ENCODE measurements at regions not wholly inside any gene's neighbourhood (a gene's known extent, or its start where the extent isn't known, plus 50 kb on each side); places are given as distances from the start of the nearest gene placed in this dataset.

DNA sequence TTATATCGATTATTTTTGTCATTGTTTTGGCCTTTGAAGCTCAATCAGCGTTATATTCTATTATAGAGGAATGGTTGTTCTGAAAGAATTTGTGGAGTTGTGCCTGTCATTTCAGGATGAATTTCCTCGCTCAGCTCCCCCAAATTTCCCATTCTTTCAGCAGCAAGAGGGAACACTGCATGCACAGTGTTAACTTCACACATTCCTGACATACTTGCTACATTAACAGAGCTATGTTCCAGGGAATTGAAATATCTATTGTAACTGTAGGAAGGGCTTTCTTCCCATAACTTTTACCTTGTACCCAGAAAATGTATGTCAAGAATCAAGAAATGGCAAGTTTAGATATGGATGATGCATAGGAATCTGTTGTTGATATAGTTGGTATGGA, 379.0 kb downstream of the LRIG3 start:
- no peak overlapping the region for H2AFZ ChIP-seq (ENCODE audit: low read depth, low read length)
- no peak for ATAC-seq (ENCODE audit: insufficient read depth, low read depth)

DNA sequence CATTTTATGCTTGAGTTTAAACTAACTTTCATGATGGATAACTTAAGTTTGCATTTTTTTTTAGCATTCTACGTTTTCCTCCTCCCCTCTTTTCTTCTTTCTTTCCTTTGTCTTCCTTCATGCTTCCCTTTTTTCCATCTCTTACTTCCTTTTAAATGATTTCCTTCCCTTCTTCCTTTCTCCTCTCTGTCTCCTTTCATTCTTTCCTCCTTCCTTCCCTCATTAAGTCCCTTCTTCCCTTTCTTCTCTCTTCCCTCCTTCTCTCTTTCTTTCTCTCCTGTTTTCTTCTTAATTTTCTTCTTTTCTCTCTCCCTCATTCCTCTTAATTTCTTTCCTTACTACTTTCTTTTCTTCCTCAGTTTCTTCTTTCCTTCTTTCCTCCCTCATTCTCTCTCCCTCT, 376.0 kb downstream of the LRIG3 start:
- no peak overlapping the region for H3K4me2 ChIP-seq (ENCODE audit: insufficient read depth, low read length)
- no peak overlapping the region for H3K9ac ChIP-seq (ENCODE audit: low read depth, low read length)
- no peak overlapping the region for H3K27ac ChIP-seq (ENCODE audit: low read length)
- H3K4me1 ChIP-seq (ENCODE audit: insufficient read depth, low read length): peaks cover 4% of the 10 kb centered on the region; the same call in 1 of the 2 replicates
- no peaks in the 10 kb centered on the region for H4K20me1 ChIP-seq (ENCODE audit: insufficient read depth, low read length)
- H3K4me3 ChIP-seq (ENCODE audit: low read depth in 1 of 2, low read length in 2 of 2): no peak overlapping the region
- TF ChIP-seq, protein P1, sequence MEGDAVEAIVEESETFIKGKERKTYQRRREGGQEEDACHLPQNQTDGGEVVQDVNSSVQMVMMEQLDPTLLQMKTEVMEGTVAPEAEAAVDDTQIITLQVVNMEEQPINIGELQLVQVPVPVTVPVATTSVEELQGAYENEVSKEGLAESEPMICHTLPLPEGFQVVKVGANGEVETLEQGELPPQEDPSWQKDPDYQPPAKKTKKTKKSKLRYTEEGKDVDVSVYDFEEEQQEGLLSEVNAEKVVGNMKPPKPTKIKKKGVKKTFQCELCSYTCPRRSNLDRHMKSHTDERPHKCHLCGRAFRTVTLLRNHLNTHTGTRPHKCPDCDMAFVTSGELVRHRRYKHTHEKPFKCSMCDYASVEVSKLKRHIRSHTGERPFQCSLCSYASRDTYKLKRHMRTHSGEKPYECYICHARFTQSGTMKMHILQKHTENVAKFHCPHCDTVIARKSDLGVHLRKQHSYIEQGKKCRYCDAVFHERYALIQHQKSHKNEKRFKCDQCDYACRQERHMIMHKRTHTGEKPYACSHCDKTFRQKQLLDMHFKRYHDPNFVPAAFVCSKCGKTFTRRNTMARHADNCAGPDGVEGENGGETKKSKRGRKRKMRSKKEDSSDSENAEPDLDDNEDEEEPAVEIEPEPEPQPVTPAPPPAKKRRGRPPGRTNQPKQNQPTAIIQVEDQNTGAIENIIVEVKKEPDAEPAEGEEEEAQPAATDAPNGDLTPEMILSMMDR (IDR thresholded peaks at IDR 0.05; ENCODE audit: borderline replicate concordance, extremely low read depth, low read length, poor library complexity, severe bottlenecking): no peak
- no peaks in the 10 kb centered on the region for H3K36me3 ChIP-seq (ENCODE audit: insufficient read depth, low read length)
- H3K79me2 ChIP-seq (ENCODE audit: insufficient read depth, low read length): no peaks in the 10 kb centered on the region
- no peaks in the 10 kb centered on the region for H3K9me3 ChIP-seq (ENCODE audit: insufficient read depth, low read length, severe bottlenecking)
- H3K27me3 ChIP-seq (ENCODE audit: insufficient read depth, low read length, poor library complexity): no peaks in the 10 kb centered on the region
- ATAC-seq (ENCODE audit: insufficient read depth, low read depth) (no peak), DNase-seq (no peak)
- H2AFZ ChIP-seq (ENCODE audit: low read depth, low read length): no peak overlapping the region

More for the DNA sequence above, 379.0 kb downstream of the LRIG3 start:
- TF ChIP-seq, protein P1 (IDR thresholded peaks at IDR 0.05; ENCODE audit: borderline replicate concordance, extremely low read depth, low read length, poor library complexity, severe bottlenecking): no peak
- no peak for TF ChIP-seq EZH2 (IDR thresholded peaks at IDR 0.05; ENCODE audit: borderline replicate concordance, low read depth, low read length, severe bottlenecking)
- no peak for DNase-seq
- H3K4me3 ChIP-seq (ENCODE audit: low read depth in 1 of 2, low read length in 2 of 2): no peak overlapping the region
- no peaks in the 10 kb centered on the region for H3K9me3 ChIP-seq (ENCODE audit: insufficient read depth, low read length, severe bottlenecking)
- H3K9ac ChIP-seq (ENCODE audit: low read depth, low read length): no peak overlapping the region
- no peaks in the 10 kb centered on the region for H3K27me3 ChIP-seq (ENCODE audit: insufficient read depth, low read length, poor library complexity)
- H3K4me1 ChIP-seq (ENCODE audit: insufficient read depth, low read length): peaks cover 4% of the 10 kb centered on the region; the same call in 1 of the 2 replicates
- H3K36me3 ChIP-seq (ENCODE audit: insufficient read depth, low read length): no peaks in the 10 kb centered on the region
- no peaks in the 10 kb centered on the region for H4K20me1 ChIP-seq (ENCODE audit: insufficient read depth, low read length)
- H3K27ac ChIP-seq (ENCODE audit: low read length): no peak overlapping the region
- H3K79me2 ChIP-seq (ENCODE audit: insufficient read depth, low read length): no peaks in the 10 kb centered on the region
- no peak overlapping the region for H3K4me2 ChIP-seq (ENCODE audit: insufficient read depth, low read length)

DNA sequence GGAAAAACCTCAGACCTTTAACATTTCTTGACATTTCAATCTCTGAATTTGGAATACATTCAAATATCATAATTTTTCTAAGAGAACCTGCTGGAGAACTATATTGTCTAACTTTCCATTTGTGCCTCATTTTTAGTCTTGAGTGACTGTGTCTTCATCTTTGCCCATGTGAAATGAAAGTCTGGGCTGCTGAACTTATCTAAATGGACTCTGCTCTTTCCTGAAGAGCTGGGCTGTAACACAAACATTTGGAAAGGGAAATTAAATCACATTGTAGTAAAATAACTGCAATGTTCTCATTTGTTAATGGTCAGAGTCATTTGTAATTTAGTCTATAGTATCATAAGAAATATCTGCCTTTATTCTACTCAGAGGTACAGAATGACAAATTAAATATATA, 373.1 kb downstream of the LRIG3 start:
- H3K4me2 ChIP-seq (ENCODE audit: insufficient read depth, low read length): no peak overlapping the region
- ATAC-seq (ENCODE audit: insufficient read depth, low read depth) (no peak), DNase-seq (no peak)
- no peaks in the 10 kb centered on the region for H3K27me3 ChIP-seq (ENCODE audit: insufficient read depth, low read length, poor library complexity)
- no peaks in the 10 kb centered on the region for H3K36me3 ChIP-seq (ENCODE audit: insufficient read depth, low read length)
- H3K4me3 ChIP-seq (ENCODE audit: low read depth in 1 of 2, low read length in 2 of 2): no peak overlapping the region
- no peak for TF ChIP-seq EZH2 (IDR thresholded peaks at IDR 0.05; ENCODE audit: borderline replicate concordance, low read depth, low read length, severe bottlenecking)
- TF ChIP-seq, protein P1 (IDR thresholded peaks at IDR 0.05; ENCODE audit: borderline replicate concordance, extremely low read depth, low read length, poor library complexity, severe bottlenecking): no peak
- H2AFZ ChIP-seq (ENCODE audit: low read depth, low read length): no peak overlapping the region
- no peaks in the 10 kb centered on the region for H3K4me1 ChIP-seq (ENCODE audit: insufficient read depth, low read length)
- no peaks in the 10 kb centered on the region for H3K79me2 ChIP-seq (ENCODE audit: insufficient read depth, low read length)
- no peak overlapping the region for H3K9ac ChIP-seq (ENCODE audit: low read depth, low read length)
- H3K9me3 ChIP-seq (ENCODE audit: insufficient read depth, low read length, severe bottlenecking): no peaks in the 10 kb centered on the region
- no peak overlapping the region for H3K27ac ChIP-seq (ENCODE audit: low read length)
- no peaks in the 10 kb centered on the region for H4K20me1 ChIP-seq (ENCODE audit: insufficient read depth, low read length)

DNA sequence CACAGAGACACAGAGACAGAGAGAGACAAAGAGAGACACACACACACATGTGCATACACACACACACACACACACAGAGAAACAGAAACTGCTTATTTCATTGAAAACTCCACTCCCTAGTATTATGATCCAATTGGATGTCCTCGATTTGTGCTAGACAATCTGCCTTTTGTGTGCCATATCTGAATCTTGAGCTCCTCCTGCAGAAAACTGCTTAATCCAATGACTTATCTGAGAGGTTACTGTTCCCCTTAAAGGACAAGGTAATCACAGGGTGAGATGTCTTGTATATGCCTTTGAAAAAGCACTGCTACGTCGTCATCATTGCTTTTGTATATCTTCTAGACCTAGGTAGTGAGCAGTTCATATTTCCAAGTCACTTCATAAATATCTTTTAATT, 371.5 kb downstream of the LRIG3 start:
- no peak overlapping the region for H2AFZ ChIP-seq (ENCODE audit: low read depth, low read length)
- DNase-seq (no peak), ATAC-seq (ENCODE audit: insufficient read depth, low read depth) (no peak)
- no peak overlapping the region for H3K9ac ChIP-seq (ENCODE audit: low read depth, low read length)
- H3K4me2 ChIP-seq (ENCODE audit: insufficient read depth, low read length): no peak overlapping the region
- no peaks in the 10 kb centered on the region for H3K4me1 ChIP-seq (ENCODE audit: insufficient read depth, low read length)
- no peaks in the 10 kb centered on the region for H3K27me3 ChIP-seq (ENCODE audit: insufficient read depth, low read length, poor library complexity)
- no peak for TF ChIP-seq EZH2 (IDR thresholded peaks at IDR 0.05; ENCODE audit: borderline replicate concordance, low read depth, low read length, severe bottlenecking)
- TF ChIP-seq, protein P1 (IDR thresholded peaks at IDR 0.05; ENCODE audit: borderline replicate concordance, extremely low read depth, low read length, poor library complexity, severe bottlenecking): no peak
- H3K79me2 ChIP-seq (ENCODE audit: insufficient read depth, low read length): no peaks in the 10 kb centered on the region
- no peaks in the 10 kb centered on the region for H3K36me3 ChIP-seq (ENCODE audit: insufficient read depth, low read length)
- H3K9me3 ChIP-seq (ENCODE audit: insufficient read depth, low read length, severe bottlenecking): no peaks in the 10 kb centered on the region
- H4K20me1 ChIP-seq (ENCODE audit: insufficient read depth, low read length): no peaks in the 10 kb centered on the region
- no peak overlapping the region for H3K27ac ChIP-seq (ENCODE audit: low read length)
- H3K4me3 ChIP-seq (ENCODE audit: low read depth in 1 of 2, low read length in 2 of 2): no peak overlapping the region
